ENCODE measurements at regions not wholly inside any gene's neighbourhood (a gene's known extent, or its start where the extent isn't known, plus 50 kb on each side); places are given as distances from the start of the nearest gene placed in this dataset.
"Not testable (repeated sequence)": the region's sequence is repeated elsewhere in the genome, so short reads cannot be mapped to it uniquely, and the experiment has no call there.

GRCh38 chr11:96697466-96697865 is 307.7 kb downstream of the JRKL start:
- no peak for DNase-seq (ENCODE audit: low read depth, low spot score)

DNA sequence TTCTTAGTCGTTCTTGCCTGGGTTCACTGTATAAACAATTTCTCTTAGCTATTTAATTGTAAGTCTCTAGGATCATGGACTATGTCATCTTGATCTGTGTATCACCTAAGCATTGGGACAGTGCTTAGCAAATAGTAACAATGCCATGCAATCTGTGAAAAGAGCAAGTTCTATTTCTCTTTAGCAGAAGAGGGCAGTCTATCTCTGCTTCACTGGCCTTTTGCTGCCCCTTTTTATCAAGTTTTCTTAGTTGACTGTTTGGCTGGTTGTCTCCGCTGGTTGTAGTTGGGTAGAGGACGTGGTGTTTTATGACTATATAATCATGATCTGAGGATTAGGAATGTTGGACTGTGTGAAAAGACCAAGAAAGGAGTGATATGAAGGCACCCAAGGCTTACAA is 315.0 kb downstream of the JRKL start:
- no peak for DNase-seq (ENCODE audit: low read depth, low spot score)

GRCh38 chr11:96706761-96707160 is 316.9 kb downstream of the JRKL start:
- DNase-seq (ENCODE audit: low read depth, low spot score) = no peak

DNA sequence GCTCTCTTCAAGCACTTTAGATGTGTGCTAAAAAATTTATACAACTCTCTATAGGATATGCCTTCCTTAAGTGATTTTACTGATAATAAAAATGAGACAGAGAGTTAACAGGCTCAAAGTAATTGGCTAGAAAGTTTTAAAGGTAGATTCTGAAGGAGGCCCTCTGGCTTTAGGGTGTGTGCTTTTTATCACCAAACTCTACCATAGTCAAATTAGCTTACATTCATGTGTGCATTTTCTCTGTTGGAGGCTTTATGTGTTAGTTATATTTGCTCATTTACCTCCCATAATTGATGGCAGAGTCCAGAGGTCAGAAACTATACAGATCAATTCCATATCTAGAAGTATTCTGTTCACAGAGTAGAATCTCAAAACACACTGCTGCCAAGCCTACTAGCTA is 317.5 kb downstream of the JRKL start:
- DNase-seq (ENCODE audit: low read depth, low spot score) = no peak

DNA sequence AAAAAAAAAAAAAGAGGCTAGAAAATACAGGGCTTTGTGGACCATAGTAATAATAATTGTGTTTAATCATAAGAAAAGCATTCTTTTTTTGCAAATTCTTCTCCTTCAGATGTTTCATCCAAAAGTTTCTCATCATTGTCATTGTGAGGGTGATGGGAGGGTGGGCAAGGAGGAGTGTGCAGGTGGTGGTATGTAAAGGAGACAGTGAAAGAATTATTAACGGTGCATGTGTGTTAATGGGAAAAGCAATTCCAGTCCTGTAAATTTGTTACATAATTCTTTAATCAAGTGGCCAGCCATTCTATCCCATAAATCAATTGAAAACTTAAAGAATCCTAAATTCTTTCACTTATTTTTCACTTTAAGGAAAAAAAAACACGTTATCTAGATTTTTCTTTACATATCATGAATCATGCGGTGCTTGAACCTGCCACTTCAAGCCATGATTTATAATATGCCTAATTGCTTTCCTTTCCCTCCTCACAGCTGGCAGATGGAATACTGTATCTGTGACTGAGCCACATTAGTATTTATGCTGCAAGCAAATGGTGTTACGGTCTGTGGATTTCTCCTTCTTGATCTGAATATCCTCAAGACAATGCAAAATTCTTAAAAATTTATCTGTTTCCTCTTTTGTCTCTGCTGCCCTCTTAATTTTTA is 318.5 kb downstream of the JRKL start:
- no peak for DNase-seq (ENCODE audit: low read depth, low spot score)

DNA sequence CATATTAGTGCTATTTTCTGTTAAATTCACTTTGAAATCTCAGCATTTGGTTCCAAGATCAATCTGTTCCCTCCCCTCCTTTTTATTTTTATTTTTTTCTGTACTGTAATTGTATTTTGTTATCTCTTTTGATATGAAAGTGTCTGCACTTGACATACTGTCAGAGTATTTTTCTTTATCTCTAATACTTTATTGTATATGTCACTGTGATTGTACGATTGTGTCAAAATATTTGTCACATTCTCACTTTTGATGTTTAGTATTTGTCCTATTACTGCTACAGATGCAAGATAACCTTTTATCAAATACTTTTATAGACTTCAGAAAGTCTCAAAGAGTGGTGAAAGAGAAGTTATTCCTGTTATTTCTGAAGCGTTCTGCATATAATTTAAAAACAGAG is 323.5 kb downstream of the JRKL start:
- DNase-seq (ENCODE audit: low read depth, low spot score) = no peak

- DNase-seq (ENCODE audit: low read depth, low spot score) = no peak
Measured at GRCh38 chr11:96714689-96715088, 324.9 kb downstream of the JRKL start.

- DNase-seq (ENCODE audit: low read depth, low spot score) = no peak
Measured at GRCh38 chr11:96715208-96715607, 325.4 kb downstream of the JRKL start.

DNA sequence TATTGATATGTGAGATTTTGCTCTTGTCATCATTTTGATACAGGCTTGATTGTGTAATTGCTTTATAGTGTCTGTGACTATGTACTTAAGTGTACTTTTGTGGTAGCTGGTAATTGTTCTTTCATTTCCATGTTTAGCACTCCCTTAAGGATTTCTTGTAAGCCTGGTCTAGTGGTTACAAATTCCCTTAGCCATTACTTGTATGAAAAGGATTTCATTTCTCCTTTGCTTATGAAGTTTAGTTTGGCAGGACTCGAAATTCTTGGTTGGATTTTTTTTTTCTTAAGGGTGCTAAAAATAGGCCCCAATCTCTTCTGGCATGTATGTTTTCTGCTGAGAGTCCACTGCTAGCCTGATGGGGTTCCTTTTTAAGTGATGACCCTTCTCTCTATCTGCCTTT is 346.8 kb downstream of the JRKL start:
- no peak for DNase-seq (ENCODE audit: low read depth, low spot score)

DNA sequence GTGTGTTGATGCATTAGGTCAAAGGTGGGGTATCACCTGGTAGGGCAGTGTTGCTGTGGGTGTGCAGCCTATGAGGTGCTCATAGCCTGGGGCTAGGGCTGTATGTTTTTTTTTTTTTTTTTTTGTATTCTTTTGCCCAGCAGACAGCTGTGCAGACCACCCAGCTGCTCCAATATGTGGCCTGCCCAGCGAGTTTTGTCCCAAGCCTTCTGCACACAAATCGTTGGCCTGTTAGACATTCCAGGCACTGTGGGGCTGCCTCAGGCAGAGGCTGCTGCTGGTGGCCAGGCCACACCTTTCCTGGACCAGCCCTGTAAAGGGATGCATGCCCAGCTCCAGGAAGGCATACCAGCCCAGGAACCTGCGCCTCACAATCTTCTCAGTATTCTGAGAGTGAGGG is 348.5 kb downstream of the JRKL start:
- no peak for DNase-seq (ENCODE audit: low read depth, low spot score)

GRCh38 chr11:96741068-96741467 is 351.3 kb downstream of the JRKL start:
- DNase-seq (ENCODE audit: low read depth, low spot score) = no peak

DNA sequence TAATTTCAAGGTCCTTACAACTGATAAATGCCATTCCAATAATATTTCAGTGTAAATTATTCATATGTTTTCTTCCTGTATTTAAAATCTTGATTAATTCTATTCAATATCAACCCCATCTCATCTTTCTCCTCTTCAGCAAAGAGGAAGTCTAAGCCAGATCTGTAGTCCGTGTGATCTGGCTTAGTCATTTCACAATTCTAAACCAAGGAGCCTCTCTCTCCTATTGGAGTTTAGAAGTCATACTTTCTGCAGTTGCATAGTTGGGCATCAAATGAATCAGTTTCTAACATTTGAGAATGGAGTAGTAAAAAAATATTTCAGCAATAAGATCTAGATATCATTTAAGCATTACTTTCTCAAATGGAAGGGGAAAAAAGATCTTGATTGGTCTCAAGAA is 354.9 kb downstream of the JRKL start:
- DNase-seq (ENCODE audit: low read depth, low spot score) = no peak

DNA sequence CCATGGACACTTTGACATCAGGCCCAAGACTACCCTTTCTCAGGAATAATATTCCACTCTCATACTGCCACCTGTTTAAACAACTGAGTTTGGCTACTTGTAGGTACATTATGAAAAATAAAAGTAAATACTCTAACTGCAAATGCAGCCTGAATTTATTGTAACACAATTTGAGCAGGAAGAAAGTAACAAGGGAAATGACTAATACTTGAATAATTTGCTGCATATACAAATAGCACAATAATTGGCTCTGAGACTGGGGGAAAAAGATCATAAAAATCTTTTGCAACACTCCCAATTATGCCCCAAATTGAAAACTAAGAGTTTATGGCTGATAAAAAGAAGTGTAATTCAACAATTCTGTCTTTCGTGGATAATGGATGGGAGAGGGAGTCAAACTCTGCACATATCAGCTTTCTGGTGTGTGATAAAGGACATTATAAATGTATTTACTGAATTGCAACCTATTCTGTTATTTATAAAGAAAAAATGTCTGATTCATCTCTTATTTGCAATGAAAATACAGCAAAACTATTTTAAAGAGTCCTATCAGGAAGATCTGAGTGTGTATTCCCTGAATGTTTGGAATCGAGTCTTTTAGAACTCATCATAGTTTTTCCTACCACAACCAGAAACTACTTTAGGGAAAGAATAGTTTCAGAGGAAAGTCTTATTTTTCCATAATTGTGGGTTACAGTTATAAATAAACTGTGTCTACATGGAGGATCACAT is 359.0 kb downstream of the JRKL start:
- no peak for DNase-seq (ENCODE audit: low read depth, low spot score)

GRCh38 chr11:96751807-96752206 is 362.0 kb downstream of the JRKL start:
- not testable (repeated sequence) for DNase-seq (ENCODE audit: low read depth, low spot score)

GRCh38 chr11:96752221-96752620 is 362.4 kb downstream of the JRKL start:
- DNase-seq (ENCODE audit: low read depth, low spot score) = no peak

- no peak for DNase-seq (ENCODE audit: low read depth, low spot score)
Measured at GRCh38 chr11:96753997-96754396, 364.2 kb downstream of the JRKL start.

DNA sequence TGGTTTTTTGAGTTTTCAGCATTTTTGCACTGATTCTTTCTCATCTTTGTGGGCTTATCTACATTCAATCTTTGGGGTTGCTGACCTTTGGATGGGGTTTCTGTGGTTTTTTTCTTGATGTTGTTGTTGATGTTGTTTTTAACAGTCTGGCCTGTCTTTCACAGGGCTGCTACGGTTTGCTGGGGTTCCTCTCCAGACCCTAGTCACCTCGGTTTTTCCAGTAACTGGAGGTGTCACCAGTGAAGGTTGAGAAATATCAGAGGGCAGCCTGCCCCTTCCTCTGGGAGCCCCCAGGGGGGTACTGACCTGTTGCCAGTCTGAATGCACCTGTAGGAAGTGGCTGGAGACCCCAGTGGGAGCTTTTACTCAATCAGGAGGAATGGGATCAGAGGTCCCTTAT is 365.4 kb downstream of the JRKL start:
- DNase-seq (ENCODE audit: low read depth, low spot score) = no peak

DNA sequence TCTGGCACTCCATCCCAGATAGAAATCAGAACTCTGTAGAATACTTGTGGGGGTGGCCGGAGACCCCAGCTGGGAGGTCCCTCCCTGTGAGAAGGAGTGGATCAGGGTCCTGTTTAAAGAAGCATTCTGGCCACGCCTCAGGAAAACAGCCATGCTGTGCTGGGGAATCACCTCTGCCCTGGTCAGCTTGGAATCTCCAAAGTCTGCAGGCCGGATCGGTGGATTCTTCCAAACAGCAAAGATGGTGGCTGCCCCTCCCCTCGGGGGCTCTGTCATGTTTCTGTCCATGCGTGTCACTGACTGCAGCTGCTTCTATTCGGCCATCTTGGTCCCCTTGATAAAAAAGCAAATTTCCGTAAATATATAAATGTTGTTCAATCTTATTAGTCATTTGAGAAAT is 365.9 kb downstream of the JRKL start:
- no peak for DNase-seq (ENCODE audit: low read depth, low spot score)

- DNase-seq (ENCODE audit: low read depth, low spot score) = no peak
Measured at GRCh38 chr11:96758957-96759356, 369.1 kb downstream of the JRKL start.

DNA sequence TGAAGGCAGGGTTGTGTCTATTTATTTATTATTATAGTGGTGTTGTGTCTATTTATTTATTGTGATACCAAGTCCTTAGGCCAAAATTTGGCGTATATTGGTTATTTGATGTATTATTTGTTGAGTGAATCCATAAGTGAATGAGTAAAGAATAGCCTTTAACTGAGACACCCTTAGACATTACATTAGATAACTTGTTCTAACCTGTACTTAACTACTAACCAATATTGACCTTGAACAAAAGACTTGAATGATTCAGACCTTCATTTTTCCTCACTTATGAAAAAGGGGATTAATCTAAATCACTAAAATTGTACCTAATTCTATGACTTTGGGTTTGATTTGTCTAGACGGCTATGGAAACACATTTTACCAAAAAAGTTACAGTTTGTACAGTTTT is 370.5 kb downstream of the JRKL start:
- DNase-seq (ENCODE audit: low read depth, low spot score) = no peak

DNA sequence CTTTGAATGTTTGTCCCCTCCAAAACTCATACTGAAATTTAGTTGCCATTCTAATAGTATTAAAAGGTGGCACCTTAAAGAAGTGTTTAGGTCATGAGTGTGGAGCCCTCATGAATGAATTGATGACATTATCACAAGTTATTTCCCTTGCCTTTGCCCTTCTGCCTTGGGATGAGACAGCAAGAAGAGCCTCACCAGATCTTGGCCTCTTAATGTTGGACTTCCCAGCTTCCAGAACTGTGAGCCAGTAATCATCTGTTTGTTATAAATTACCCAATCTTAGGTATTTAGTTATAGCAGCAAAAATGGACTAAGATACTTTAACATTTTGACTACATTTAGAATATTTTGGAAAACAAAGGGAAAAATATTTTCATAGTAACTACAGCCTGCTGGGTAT is 371.0 kb downstream of the JRKL start:
- no peak for DNase-seq (ENCODE audit: low read depth, low spot score)

DNA sequence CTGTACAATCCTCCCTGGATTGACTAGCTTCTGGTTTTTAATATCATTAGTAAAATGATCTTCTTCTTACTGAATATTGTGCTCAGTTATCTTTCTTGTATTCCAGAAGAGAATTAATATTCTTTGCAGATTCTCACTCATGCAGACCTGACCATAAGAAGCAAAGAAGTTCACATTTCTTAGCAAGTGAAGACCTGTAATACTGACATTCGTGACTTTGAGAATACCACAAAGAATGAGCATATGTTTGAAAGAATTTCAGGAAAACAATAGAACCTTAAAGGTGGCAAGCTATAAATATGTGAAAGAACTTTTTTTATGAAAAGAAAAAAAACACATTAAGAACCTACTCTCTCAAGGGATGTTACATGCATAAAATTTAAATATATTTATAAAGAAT is 371.6 kb downstream of the JRKL start:
- DNase-seq (ENCODE audit: low read depth, low spot score) = no peak

DNA sequence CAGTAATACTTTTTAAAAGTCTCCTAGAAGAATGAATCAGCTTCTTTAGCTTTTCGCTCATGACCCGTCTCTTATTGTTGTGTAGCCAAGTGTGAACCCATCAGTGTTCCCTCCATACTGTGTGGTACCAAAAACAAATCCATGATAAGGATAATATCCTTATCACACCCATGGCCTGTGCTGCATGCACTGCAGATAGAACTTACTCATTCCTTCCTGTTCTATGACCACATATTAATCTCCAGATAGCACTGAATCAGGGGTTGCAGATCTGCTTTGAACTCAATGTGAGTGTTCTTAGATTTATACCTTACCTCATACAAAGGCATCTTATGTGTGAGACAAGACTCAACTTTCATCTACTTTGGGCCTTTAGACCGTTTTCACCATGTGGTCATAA is 373.4 kb downstream of the JRKL start:
- no peak for DNase-seq (ENCODE audit: low read depth, low spot score)

DNA sequence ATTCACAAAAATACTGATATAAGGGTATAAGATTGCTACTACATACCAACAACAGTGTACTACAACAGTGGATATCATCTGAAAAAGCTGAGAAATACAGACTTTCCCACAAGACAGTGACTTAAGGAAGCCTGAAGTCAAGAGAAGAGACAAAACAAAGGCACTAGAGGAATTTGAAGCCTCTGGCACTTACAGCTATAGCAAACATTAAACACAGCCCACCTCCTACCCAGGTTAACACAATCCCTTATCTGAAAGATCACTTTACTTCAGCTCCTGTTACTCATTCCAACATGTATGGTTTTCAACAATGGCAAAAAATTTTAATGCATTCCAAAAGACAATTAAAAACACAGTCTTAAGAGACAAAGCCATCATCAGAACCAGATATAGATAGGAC is 388.5 kb downstream of the JRKL start:
- DNase-seq (ENCODE audit: low read depth, low spot score) = no peak

Measured in brain pericyte (primary cell).